Breast epithelium (tissue), 4 donors: ENCODE measurements at regions not wholly inside any gene's neighbourhood (a gene's known extent, or its start where the extent isn't known, plus 50 kb on each side); places are given as distances from the start of the nearest gene placed in this dataset.

Source experiments
- DNase-seq, 2 donors: peaks; one replicate each; pipeline ENCODE4 v3.0.0-alpha.2; 2019; ENCODE audit warnings: low spot score in 2 of 2
- H3K27ac ChIP-seq, 2 donors: fragments of 200-600 bp; sonication (generic) in 1 of 2; one replicate each; pipeline ENCODE4 v1.5.1; 2016 to 2019; ENCODE audit warnings: mild to moderate bottlenecking in 1 of 2
- H3K27me3 ChIP-seq, 2 donors: fragments of 200-600 bp; sonication (generic) in 1 of 2; one replicate each; pipeline versions ENCODE4 v1.5.1 to v1.6.0; 2017 to 2019; ENCODE audit warnings: control low read depth in 1 of 2, mild to moderate bottlenecking in 1 of 2
- H3K36me3 ChIP-seq: fragments of 200-600 bp; one replicate; pipeline ENCODE4 v1.5.1; 2019
- H3K4me1 ChIP-seq, 2 donors: fragments of 200-600 bp; sonication (generic); one replicate each; pipeline ENCODE4 v1.5.1; 2016 to 2019; ENCODE audit warnings: control low read depth in 1 of 2
- H3K4me3 ChIP-seq, 3 donors: fragments of 200-600 bp; sonication (generic); 1 replicate in 2 of 3; 2 replicates in 1 of 3; pipeline ENCODE4 v1.5.1; 2016 to 2019; ENCODE audit warnings: mild to moderate bottlenecking in 3 of 3, moderate library complexity in 2 of 3
- H3K9me3 ChIP-seq, 2 donors: fragments of 200-600 bp; sonication (generic) in 1 of 2; one replicate each; pipeline ENCODE4 v1.5.1; 2016 to 2019; ENCODE audit warnings: control low read depth in 1 of 2
- CTCF ChIP-seq, 3 donors: fragments of 450-650 bp; IDR thresholded peaks; one replicate each; pipeline ENCODE4 v1.5.1; 2016 to 2017; ENCODE audit warnings: antibody characterized with exemption in 3 of 3, mild to moderate bottlenecking in 3 of 3, moderate library complexity in 3 of 3
- POLR2A ChIP-seq: fragments of 450-650 bp; IDR thresholded peaks from one replicate; pipeline ENCODE4 v1.6.1; 2016; ENCODE audit warnings: antibody characterized with exemption, mild to moderate bottlenecking, moderate library complexity
- POLR2AphosphoS5 ChIP-seq, 3 donors: sonication (generic); formaldehyde crosslinking; IDR thresholded peaks; one replicate each; pipeline ENCODE4 v1.6.1; 2017; ENCODE audit warnings: antibody characterized with exemption in 3 of 3
- intact Hi-C: fragments of 100-400 bp; cut with DNase I; formaldehyde crosslinking; loops from one replicate; pipeline ENCODE4 v1.15.1; 2023; ENCODE audit warnings: low total_unique reads

DNA sequence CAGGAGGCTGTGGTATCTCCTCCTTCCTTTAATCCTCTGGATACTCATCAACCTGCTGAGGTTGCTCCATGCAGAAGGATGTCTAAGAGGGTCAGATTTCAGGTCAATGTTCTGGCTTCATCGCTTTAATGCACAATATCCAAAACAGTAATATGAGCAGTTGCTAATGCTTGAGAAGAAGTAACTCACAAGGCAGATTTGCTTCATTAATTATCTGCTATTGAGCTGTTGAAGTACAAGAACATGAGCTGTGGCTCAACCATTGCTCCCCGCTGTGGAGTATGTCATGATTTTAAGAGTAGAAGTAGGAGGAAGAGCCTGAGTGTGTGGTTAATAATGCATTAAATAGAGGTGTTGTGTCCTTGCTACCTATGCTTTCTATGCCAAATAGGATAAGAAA, 1412.9 kb upstream of the ALCAM start:
- Histone ChIP-seq H3K27ac (no peak overlapping the region), H3K36me3 (no peaks in the 10 kb centered on the region), H3K4me3 (no peak overlapping the region), H3K9me3 (no peaks in the 10 kb centered on the region), H3K27me3 (no peaks in the 10 kb centered on the region), H3K4me1 (no peaks in the 10 kb centered on the region)
- TF ChIP-seq POLR2AphosphoS5 (IDR thresholded peaks at IDR 0.05) (no peak), CTCF (IDR thresholded peaks at IDR 0.05) (no peak), POLR2A (no peak)
- intact Hi-C loops: no loop called here
- no peak for DNase-seq

DNA sequence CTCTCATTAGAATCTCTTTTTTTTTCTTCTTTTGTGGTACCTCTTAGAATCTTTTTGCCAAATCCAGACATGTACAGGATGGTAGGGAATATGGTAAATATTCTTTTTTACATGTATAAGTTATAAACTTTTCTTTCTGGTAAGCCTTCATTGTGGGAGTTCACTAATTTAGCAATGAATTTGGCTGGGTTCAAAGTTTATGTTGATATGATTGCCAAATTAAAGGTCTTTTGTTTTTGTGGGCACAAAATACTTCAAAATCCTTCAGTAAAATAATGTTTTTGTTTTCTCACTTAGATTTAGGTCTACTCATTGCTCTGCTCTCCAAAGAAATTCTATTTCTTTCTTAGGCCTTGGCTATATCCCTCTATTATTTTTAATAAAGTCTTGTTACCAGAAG, 1405.9 kb upstream of the ALCAM start:
- TF ChIP-seq POLR2A (no peak), POLR2AphosphoS5 (IDR thresholded peaks at IDR 0.05) (no peak), CTCF (IDR thresholded peaks at IDR 0.05) (no peak)

DNA sequence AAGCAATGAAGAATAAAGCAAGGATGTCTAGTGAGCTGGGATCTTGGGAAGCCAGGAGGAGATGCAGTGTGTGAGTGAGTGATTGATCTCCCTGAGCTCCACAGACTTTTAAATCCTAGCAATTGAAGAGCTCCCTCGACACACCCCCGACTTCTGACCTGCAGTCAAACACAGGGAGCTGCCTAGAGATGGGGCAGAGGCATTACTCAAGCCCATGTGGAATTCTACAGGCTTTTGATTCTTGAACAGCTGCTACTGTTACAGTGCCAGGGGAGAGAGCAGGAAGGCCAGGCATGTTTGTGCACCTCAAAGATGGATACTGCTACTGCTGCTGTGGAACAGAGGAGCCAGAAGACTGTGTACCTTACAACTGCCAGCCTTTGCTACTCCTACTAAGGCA, 1403.1 kb upstream of the ALCAM start:
- Histone ChIP-seq H3K9me3 (no peaks in the 10 kb centered on the region), H3K4me1 (no peaks in the 10 kb centered on the region), H3K27ac (no peak overlapping the region), H3K36me3 (no peaks in the 10 kb centered on the region), H3K4me3 (no peak overlapping the region), H3K27me3 (no peaks in the 10 kb centered on the region)
- no peak for DNase-seq
- intact Hi-C loops: no loop called here
- TF ChIP-seq POLR2A: no peak

More for the DNA sequence above, 1405.9 kb upstream of the ALCAM start:
- Histone ChIP-seq H3K4me3 (no peak overlapping the region), H3K4me1 (no peaks in the 10 kb centered on the region), H3K27me3 (no peaks in the 10 kb centered on the region), H3K36me3 (no peaks in the 10 kb centered on the region), H3K9me3 (no peaks in the 10 kb centered on the region), H3K27ac (no peak overlapping the region)
- DNase-seq: no peak
- intact Hi-C loops: no loop called here

GRCh38 chr3:103965764-103966163, 1400.9 kb upstream of the ALCAM start:
- Histone ChIP-seq H3K36me3 (no peaks in the 10 kb centered on the region), H3K27me3 (no peaks in the 10 kb centered on the region), H3K4me1 (no peaks in the 10 kb centered on the region), H3K27ac (no peak overlapping the region), H3K9me3 (no peaks in the 10 kb centered on the region), H3K4me3 (no peak overlapping the region)
- TF ChIP-seq POLR2A (no peak), POLR2AphosphoS5 (IDR thresholded peaks at IDR 0.05) (no peak), CTCF (IDR thresholded peaks at IDR 0.05) (no peak)
- intact Hi-C loops: no loop called here
- DNase-seq: no peak

GRCh38 chr3:103966749-103967148, 1400.0 kb upstream of the ALCAM start:
- no peak for DNase-seq
- no peak overlapping the region for H3K27ac ChIP-seq
- H3K36me3 ChIP-seq: no peaks in the 10 kb centered on the region
- no peak overlapping the region for H3K4me3 ChIP-seq
- H3K27me3 ChIP-seq: no peaks in the 10 kb centered on the region
- H3K9me3 ChIP-seq: no peaks in the 10 kb centered on the region
- intact Hi-C loops: no loop called here
- TF ChIP-seq POLR2AphosphoS5 (IDR thresholded peaks at IDR 0.05) (no peak), POLR2A (no peak), CTCF (IDR thresholded peaks at IDR 0.05) (no peak)
- H3K4me1 ChIP-seq: no peaks in the 10 kb centered on the region

DNA sequence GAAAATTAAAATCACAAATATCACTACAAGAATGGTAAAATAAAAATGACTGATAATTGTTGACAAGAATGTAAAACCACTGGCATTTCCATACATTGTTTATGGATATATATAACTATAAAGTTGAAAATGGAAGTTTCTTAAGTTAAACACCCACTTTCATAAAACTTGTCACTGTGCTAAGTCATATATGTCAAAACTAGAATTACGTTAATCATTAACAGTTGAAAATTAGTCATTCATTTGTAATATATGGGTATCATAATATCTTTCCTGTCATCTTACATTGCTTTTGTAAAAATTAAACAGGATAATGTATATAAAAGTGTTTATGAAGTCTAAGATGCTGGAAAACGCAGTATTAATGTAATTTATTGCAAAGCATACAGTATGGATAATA, 1398.6 kb upstream of the ALCAM start:
- no peaks in the 10 kb centered on the region for H3K9me3 ChIP-seq
- H3K4me3 ChIP-seq: no peak overlapping the region
- TF ChIP-seq POLR2A: no peak
- no peaks in the 10 kb centered on the region for H3K36me3 ChIP-seq
- H3K4me1 ChIP-seq: no peaks in the 10 kb centered on the region
- H3K27ac ChIP-seq: no peak overlapping the region
- H3K27me3 ChIP-seq: no peaks in the 10 kb centered on the region
- DNase-seq: no peak
- intact Hi-C loops: no loop called here
